CD4-positive, alpha-beta T cell treated with Interleukin-17A for 1 hour (primary cell): ENCODE measurements at regions not wholly inside any gene's neighbourhood (a gene's known extent, or its start where the extent isn't known, plus 50 kb on each side); places are given as distances from the start of the nearest gene placed in this dataset.
"Not testable (repeated sequence)": the region's sequence is repeated elsewhere in the genome, so short reads cannot be mapped to it uniquely, and the experiment has no call there.

Experiments used
- DNase-seq: peaks from one replicate; pipeline ENCODE4 v3.0.0-alpha.2; 2020

DNA sequence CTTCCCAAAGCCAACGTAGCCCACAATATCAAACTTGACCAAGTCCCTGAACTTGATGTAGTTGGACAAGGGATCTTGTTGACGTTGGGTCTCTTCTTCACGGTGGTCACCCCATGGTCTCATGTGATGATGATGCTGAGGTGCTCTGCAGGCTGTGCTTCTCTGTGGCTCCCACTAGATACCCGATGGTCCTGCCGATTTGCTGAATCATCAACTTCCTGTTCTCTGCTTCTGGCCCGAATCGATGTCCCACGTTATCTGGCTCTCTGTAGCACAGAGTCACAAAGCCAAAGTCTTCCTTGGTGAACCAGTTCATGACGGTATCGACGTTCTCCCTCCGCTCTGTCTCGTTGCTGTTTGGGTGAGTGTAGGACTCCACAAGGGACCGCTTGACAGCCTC is 201.0 kb downstream of the ADRA2C start:
- DNase-seq: not testable (repeated sequence)

- DNase-seq: not testable (repeated sequence)
Observed at GRCh38 chr4:3972626-3973025, 206.4 kb downstream of the ADRA2C start.

GRCh38 chr4:3973581-3974200 is 207.5 kb downstream of the ADRA2C start:
- DNase-seq: not testable (repeated sequence)

GRCh38 chr4:3983518-3984125 is 217.4 kb downstream of the ADRA2C start:
- not testable (repeated sequence) for DNase-seq

GRCh38 chr4:3984796-3985195 is 218.6 kb downstream of the ADRA2C start:
- DNase-seq: not testable (repeated sequence)

DNA sequence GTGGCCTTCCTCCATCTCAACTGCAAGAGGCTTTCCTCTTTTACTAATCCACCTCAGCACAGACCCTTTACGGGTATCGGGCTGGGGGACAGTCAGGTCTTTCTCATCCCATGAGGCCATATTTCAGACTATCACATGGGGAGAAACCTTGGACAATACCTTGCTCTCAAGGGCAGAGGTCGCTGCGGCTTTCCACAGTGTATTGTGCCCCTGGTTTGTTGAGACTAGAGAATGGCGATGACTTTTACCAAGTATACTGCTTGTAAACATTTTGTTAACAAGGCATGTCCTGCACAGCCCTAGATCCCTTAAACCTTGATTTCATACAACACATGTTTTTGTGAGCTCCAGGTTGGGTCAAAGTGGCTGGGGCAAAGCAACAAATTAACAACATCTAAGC is 220.2 kb downstream of the ADRA2C start:
- DNase-seq: not testable (repeated sequence)

DNA sequence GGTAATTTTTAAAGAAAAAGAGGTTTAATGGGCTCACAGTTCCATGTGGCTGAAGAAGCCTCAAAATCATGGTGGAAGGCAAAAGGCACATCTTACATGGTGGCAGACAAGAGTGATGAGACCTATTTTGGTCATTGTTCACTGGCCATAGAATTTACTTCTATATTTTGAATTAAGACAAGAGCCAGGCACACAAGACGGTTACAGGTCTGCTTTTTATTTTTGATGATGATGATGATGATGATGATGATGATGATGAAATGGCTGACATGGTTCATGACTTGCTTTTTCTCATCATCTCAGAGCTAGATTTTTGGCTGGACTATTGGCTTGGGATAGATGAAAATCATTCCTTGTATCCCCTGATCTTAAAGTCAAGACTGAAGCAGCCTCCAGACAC is 229.3 kb downstream of the OTOP1 start:
- not testable (repeated sequence) for DNase-seq

DNA sequence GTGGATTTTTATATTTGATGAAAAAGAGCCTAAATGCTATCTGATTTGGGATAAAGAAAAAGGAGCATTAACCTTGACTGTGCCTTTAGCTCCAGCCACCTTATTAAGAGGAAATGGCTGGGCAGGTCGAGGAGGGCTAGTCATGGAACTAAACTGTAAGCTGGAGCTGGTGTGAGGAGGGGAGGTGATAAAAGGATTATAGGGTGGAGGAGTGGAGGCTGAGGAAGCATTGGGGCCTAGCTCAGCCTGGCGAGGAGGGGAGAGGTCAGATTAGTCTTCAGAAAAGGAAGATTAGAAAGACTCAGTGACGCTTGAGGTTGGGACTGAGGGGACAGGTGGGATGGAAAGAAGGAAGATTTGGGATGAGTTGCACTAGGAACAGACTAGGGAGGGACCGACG is 222.7 kb downstream of the OTOP1 start:
- not testable (repeated sequence) for DNase-seq

- DNase-seq: not testable (repeated sequence)
Observed at GRCh38 chr4:4004702-4005101, 222.0 kb downstream of the OTOP1 start.

GRCh38 chr4:4006356-4006755 is 220.4 kb downstream of the OTOP1 start:
- DNase-seq: not testable (repeated sequence)

DNA sequence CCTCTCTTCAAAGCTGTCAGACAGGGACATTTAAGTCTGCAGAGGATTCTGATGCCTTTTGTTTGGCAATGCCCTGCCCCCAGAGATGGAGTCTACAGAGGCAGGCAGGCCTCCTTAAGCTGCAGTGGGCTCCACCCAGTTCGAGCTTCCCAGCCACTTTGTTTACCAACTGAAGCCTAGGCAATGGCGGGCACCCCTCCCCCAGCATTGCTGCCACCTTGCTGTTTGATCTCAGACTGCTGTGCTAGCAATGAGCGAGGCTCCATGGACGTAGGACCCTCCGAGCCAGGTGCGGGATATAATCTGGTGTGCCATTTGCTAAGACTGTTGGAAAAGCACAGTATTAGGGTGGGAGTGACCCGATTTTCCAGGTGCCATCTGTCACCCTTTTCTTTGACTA is 207.7 kb downstream of the OTOP1 start:
- DNase-seq: not testable (repeated sequence)

GRCh38 chr4:4021161-4021560 is 205.6 kb downstream of the OTOP1 start:
- DNase-seq: not testable (repeated sequence)

GRCh38 chr4:4026708-4027107 is 200.0 kb downstream of the OTOP1 start:
- not testable (repeated sequence) for DNase-seq

DNA sequence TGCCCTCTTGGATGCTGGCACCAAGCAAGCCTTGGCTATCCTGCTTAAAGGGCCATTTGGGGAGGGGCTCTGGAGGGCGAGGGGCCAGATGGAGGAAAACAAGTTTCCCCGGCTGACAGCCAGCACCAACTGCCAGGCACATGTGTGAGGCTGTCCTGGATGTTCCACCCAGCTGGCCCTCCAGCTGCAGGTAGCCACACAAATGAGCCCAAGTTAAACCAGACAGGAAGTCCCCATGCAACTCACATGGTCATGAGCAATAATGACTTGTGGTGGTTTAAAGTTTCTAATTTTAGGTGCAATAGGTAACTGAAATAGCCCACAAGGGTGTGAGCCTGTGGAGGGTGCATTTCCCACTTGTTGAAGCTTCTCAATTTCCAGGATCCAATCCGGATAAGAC is 198.0 kb downstream of the OTOP1 start:
- DNase-seq: not testable (repeated sequence)

DNA sequence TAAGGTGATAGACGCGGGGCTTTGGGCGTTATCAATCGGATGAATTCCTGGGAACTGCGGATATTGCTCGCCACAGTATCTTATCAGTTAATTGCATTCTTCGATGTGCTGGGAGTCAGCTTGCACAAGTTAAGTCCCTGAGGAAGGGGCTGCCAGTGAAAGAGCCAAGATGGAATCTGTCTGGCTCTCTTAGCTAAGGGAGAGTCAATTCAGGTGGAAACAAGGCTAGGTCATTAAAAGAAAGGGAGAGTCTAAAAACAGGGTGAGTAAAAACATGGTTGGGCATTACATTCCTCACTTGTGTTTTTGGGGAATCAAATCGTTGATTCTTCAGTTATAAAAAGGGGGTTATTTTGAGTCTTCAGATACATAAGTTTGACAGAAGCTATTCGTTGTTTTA is 196.2 kb downstream of the OTOP1 start:
- DNase-seq: not testable (repeated sequence)

GRCh38 chr4:4031446-4032135 is 195.1 kb downstream of the OTOP1 start:
- DNase-seq: not testable (repeated sequence)

GRCh38 chr4:4032364-4032763 is 194.4 kb downstream of the OTOP1 start:
- DNase-seq: peak; percentile 15

GRCh38 chr4:4032801-4033605 is 193.7 kb downstream of the OTOP1 start:
- peak; percentile 60 for DNase-seq

DNA sequence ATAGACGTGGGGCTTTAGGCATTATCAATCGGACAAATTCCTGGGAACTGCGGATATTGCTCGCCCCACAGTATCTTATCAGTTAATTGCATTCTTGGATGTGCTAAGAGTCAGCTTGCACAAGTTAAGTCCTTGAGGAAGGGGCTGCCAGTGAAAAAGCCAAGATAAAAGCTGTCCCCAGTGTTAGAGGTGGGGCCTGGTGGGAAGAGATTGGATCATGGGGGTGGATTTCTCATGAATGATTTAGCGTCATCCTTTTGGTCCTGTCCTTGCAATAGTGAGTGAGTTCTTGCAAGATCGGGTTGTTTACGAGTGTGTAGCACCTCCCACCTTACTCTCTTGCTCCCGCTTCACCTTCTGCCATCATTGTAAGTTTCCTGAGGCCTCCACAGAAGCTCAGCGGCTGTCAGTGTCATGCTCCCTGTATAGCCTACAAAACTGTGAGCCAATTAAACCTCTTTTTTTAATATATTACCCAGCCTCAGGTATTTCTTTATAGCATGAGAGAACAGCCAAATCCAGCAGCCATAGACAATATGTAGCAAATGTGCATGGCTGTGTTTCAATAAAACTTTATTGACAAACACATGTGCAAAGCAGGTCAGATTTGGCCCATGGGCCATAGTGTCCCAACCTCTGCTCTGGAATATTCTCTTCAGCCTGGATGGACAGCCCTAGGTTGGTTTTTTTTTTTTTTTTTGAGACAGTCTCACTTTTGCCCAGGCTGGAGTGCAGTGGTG is 189.2 kb downstream of the OTOP1 start:
- DNase-seq: not testable (repeated sequence)

DNA sequence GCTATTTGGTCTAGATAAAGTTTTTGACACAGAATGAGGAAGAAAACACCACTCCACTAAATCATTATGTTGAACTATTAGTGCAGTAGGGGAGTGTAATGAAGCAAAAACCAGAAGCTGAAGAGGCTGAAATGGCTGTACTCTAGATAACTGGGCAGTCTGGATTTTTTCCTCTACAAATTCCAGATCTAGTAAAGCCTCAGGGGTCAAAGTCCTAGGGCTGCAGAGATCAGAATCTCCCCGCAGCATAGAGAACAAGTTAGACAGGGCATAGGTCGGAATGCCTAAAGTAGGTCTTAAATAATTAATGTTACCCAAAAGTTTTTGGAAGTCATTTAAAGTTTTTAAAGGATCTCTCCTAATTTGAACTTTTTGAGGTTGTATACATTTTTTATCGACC is 180.9 kb downstream of the OTOP1 start:
- not testable (repeated sequence) for DNase-seq

DNA sequence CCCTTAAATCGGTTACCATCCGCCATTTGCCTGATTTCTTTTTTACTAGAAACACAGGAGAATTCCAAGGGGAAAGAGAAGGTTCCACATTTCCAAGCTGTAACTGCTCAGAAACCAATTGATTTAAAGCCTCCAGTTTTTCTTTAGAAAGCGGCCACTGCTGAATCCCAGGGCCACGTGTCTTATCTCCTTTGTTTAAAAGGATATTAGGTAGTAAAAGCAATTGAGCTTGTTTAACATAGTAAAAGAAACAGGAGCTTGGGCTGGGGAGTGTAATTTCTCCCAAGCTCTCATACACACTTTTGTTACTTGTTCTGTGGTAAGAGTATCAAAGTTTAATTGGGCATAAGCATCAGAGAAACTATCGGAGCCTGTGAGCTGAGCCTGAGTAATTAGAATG is 180.0 kb downstream of the OTOP1 start:
- not testable (repeated sequence) for DNase-seq

DNA sequence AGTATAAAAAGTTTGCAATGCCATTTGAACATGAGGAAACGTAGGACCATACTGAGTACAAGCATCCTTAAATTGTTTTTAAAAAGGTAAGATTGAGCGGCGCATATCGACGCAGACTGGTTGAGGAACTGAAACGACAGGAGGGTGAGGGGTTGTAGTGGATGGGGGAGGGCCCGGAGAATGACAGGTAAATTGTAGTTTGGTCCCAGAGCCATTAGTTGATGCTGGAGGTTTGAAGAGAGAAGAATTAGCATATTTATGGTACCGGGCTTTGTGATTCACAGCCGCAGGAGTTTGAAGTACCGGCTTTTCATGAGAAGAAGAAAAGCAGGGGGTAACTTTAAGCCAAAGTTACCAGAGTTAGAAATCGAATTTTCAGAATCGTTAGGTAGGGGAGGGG is 179.5 kb downstream of the OTOP1 start:
- DNase-seq: not testable (repeated sequence)
